RWPE1 (cell line): ENCODE measurements at regions not wholly inside any gene's neighbourhood (a gene's known extent, or its start where the extent isn't known, plus 50 kb on each side); places are given as distances from the start of the nearest gene placed in this dataset.

ENCODE experiments used
- CTCF ChIA-PET: fragments of 350-600 bp; sonication (Branson Sonifier 250); formaldehyde crosslinking; extraction: SDS; loops from one replicate; lab custom pipeline; 2021; lab: Yijun Ruan, JAX
- POLR2A ChIA-PET: fragments of 400-600 bp; formaldehyde crosslinking; extraction: SDS; loops from one replicate; lab custom pipeline; 2020; ENCODE audit warnings: antibody characterized with exemption; ENCODE audit not compliant: low non-redundant PET; lab: Yijun Ruan, JAX
- DNase-seq: peaks from one replicate; pipeline ENCODE4 v3.0.0; 2012; ENCODE audit warnings: low spot score
- H3K27ac ChIP-seq: fragments of 450-650 bp; 2 replicates; pipeline ENCODE4 v1.5.1; 2017
- TF ChIP-seq, protein P1 (sequence below): fragments of 450-650 bp; conservative IDR thresholded peaks from 2 replicates; pipeline ENCODE4 v1.5.1; 2017; ENCODE audit warnings: low read depth, mild to moderate bottlenecking

DNA sequence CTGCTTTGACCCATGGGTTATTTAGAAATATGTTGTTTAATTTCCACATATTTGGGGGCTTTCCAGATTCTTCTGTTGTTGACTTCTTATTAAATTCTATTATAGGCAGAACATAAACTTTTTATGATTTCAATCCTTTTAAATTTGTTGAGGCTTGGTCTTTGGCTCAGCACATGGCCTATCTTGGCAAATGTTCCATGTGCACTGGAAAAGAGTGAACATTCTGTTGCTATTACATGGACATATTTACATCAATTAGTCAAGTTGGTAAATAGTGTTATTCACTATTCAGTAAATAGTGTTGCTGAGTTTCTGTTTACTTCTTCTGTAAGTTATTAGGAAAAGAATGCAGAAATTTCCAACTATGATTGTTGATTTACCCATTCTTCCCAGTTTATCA, 75.4 kb downstream of the ETS2 start:
- POLR2A ChIA-PET = no interaction called here
- no peak for DNase-seq
- TF ChIP-seq, protein P1, sequence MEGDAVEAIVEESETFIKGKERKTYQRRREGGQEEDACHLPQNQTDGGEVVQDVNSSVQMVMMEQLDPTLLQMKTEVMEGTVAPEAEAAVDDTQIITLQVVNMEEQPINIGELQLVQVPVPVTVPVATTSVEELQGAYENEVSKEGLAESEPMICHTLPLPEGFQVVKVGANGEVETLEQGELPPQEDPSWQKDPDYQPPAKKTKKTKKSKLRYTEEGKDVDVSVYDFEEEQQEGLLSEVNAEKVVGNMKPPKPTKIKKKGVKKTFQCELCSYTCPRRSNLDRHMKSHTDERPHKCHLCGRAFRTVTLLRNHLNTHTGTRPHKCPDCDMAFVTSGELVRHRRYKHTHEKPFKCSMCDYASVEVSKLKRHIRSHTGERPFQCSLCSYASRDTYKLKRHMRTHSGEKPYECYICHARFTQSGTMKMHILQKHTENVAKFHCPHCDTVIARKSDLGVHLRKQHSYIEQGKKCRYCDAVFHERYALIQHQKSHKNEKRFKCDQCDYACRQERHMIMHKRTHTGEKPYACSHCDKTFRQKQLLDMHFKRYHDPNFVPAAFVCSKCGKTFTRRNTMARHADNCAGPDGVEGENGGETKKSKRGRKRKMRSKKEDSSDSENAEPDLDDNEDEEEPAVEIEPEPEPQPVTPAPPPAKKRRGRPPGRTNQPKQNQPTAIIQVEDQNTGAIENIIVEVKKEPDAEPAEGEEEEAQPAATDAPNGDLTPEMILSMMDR = no peak
- H3K27ac ChIP-seq = no peak overlapping the region
- CTCF ChIA-PET = no interaction called here

GRCh38 chr21:38880577-38880966, 74.8 kb downstream of the ETS2 start:
- TF ChIP-seq, protein P1 = no peak
- POLR2A ChIA-PET = no interaction called here
- no peak for DNase-seq
- no peak overlapping the region for H3K27ac ChIP-seq
- CTCF ChIA-PET = no interaction called here

DNA sequence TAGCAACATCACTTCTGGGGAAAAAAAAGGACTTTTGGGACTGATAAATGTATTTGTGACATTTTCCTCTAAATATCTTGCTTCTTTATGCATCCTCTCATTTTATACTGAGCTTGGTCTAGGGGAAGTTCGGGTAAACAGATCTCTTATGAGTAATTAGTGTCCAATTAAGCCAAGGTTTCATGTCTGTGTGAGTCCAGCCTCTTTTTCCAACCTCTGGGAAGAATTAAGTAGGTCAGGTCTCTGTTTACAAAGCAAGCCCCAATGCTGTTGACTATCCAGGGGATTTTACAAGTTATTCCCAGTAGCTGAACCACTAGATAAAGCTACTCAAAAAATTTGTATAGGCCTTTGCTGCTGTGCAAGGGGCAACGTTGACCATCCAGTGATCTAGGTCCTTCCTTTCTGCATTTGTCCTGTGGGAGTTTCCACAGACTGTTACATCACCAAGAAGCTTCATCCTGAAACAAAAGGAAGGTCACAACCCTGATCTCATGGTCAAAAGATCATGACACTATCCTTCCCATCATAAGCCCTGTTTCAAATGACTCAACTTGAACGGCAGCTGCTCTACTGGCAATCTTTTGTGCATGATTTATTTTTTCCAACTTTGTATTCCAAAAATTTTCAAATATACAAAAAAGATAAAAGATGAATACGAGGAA, 74.3 kb downstream of the ETS2 start:
- DNase-seq = no peak
- CTCF ChIA-PET = interaction anchor here (0.8 kb wide), 1 partner anchor 32 kb away, joined by 5 read pairs; no protein-coding TSS in a partner anchor
- H3K27ac ChIP-seq = no peak overlapping the region
- TF ChIP-seq, protein P1 = no peak
- POLR2A ChIA-PET = no interaction called here

DNA sequence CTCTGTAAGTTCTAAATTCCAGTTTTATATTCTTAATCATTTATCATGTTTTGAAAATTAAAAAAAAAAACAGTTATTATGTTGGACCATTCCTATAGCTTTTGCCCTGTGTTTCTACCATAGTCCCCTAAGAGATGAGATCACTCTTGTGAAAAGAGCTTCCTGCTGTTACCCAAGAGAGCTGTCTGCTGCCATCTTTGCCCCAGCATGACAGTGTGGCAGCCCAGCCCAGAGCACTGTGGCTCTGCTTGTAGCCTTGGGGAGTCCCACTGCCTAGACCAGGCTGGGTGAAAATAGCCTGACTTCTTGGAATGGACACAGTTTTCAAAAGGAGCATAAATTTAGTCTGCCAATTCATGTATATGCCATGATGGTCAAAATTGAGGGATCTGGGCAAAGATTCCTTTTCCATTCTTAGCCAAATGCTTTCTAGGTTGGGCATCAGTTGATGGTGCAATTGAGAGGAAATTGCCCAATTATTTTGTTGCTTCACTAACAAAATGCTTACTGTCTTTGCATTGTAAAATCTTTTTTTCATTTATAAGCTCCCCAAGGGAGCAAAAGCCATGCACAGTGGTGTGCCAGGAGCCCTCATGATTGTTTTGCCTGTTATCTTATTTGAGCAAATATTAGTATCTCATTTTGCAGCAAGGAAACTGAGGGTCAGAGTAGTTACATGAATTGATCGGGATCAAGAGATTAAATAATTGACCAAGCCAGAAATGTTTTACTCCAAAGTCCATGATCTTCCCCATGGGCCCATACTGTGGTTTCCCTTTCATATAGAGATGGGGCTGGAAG, 72.8 kb downstream of the ETS2 start:
- TF ChIP-seq, protein P1 = no peak
- peak overlapping the region; percentile 76 for H3K27ac ChIP-seq
- CTCF ChIA-PET = no interaction called here
- POLR2A ChIA-PET = no interaction called here
- DNase-seq = no peak

DNA sequence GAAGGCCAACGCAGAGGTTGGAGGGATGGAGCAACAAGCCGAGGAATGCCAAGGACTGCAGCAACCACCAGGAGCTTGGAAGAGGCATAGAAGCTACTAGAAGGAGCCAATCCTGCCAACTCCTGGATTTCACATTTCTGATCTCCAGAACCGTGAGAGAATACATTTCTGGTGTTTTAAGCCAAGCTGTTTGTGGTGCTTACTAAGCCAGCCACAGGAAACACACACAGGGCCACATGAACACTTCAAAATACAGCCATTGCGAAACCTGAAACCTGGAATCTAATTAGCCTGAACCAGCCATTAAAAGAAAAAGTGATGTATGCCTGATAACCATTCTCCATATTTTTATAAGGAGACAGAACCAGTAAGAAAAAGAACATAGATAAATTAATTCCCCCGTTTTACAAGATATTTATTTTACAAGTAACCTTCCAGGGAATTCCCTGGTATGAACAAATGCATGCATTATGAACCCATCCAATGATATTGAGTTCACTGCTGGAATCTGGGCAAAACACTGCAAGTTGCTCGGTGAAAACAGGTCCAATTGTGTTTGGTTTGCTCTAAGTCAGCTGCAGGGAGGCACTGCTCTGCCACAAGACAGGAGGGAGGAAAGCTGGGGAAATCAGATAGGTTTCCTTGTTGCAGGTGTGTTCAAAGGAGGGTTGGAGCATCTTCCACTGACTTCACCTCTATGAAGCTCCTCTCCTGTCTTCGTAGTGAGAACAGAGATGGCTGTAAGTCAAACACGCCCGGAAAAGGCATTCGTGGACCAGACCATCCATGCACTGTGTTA, 70.2 kb downstream of the ETS2 start:
- DNase-seq = no peak
- POLR2A ChIA-PET = no interaction called here
- no peak overlapping the region for H3K27ac ChIP-seq
- TF ChIP-seq, protein P1 = no peak
- CTCF ChIA-PET = no interaction called here
